HEK293T (cell line): ENCODE measurements at regions not wholly inside any gene's neighbourhood (a gene's known extent, or its start where the extent isn't known, plus 50 kb on each side); places are given as distances from the start of the nearest gene placed in this dataset.
"Not testable (repeated sequence)": the region's sequence is repeated elsewhere in the genome, so short reads cannot be mapped to it uniquely, and the experiment has no call there.

ENCODE experiments used
- CTCF ChIA-PET: fragments of 350-600 bp; formaldehyde crosslinking; extraction: SDS; loops from one replicate; lab custom pipeline; 2021; ENCODE audit warnings: antibody characterized with exemption, inconsistent platforms; lab: Yijun Ruan, JAX
- POLR2A ChIA-PET: fragments of 350-600 bp; formaldehyde crosslinking; extraction: SDS; loops from one replicate; lab custom pipeline; 2020; ENCODE audit warnings: antibody characterized with exemption, inconsistent platforms; lab: Yijun Ruan, JAX
- DNase-seq: peaks from one replicate; pipeline ENCODE4 v3.0.0; 2012; ENCODE audit warnings: mixed read lengths; ENCODE audit errors: extremely low spot score
- ARNT ChIP-seq: fragments of 450-650 bp; IDR thresholded peaks from 2 replicates; pipeline ENCODE4 v1.6.1; 2017; ENCODE audit warnings: mild to moderate bottlenecking
- BHLHE40 ChIP-seq: fragments of 450-650 bp; IDR thresholded peaks from 2 replicates; pipeline ENCODE4 v1.6.1; 2016; ENCODE audit warnings: mild to moderate bottlenecking, moderate library complexity, borderline replicate concordance
- CTBP1 ChIP-seq: fragments of 450-650 bp; IDR thresholded peaks from 2 replicates; pipeline ENCODE4 v1.6.1; 2016; ENCODE audit warnings: borderline replicate concordance
- ELF4 ChIP-seq: fragments of 450-650 bp; IDR thresholded peaks from 2 replicates; pipeline ENCODE4 v1.6.1; 2017; ENCODE audit warnings: antibody characterized with exemption
- FOXA1 ChIP-seq: fragments of 450-650 bp; IDR thresholded peaks from 2 replicates; pipeline ENCODE4 v1.6.1; 2016; ENCODE audit warnings: mild to moderate bottlenecking
- FOXK2 ChIP-seq: fragments of 450-650 bp; IDR thresholded peaks from 2 replicates; pipeline ENCODE4 v1.6.1; 2016; ENCODE audit warnings: mild to moderate bottlenecking
- FOXM1 ChIP-seq: fragments of 450-650 bp; IDR thresholded peaks from 2 replicates; pipeline ENCODE4 v1.6.1; 2017; ENCODE audit warnings: mild to moderate bottlenecking, borderline replicate concordance
- HDGF ChIP-seq: fragments of 450-650 bp; IDR thresholded peaks from 2 replicates; pipeline ENCODE4 v1.6.1; 2017; ENCODE audit warnings: antibody characterized with exemption, borderline replicate concordance
- L3MBTL2 ChIP-seq: fragments of 450-650 bp; conservative IDR thresholded peaks from 2 replicates; pipeline ENCODE4 v1.6.1; 2016; ENCODE audit warnings: mild to moderate bottlenecking
- LEF1 ChIP-seq: fragments of 450-650 bp; IDR thresholded peaks from 2 replicates; pipeline ENCODE4 v1.6.1; 2017; ENCODE audit warnings: mild to moderate bottlenecking, borderline replicate concordance
- NFRKB ChIP-seq: fragments of 450-650 bp; IDR thresholded peaks from 2 replicates; pipeline ENCODE4 v1.6.1; 2016; ENCODE audit warnings: mild to moderate bottlenecking, moderate library complexity
- PKNOX1 ChIP-seq: fragments of 450-650 bp; IDR thresholded peaks from 2 replicates; pipeline ENCODE4 v1.6.1; 2016
- SP1 ChIP-seq: fragments of 450-650 bp; IDR thresholded peaks from 2 replicates; pipeline ENCODE4 v1.6.1; 2017
- SUZ12 ChIP-seq: fragments of 450-650 bp; IDR thresholded peaks from 2 replicates; pipeline ENCODE4 v1.6.1; 2016; ENCODE audit warnings: mild to moderate bottlenecking
- TARDBP ChIP-seq: fragments of 450-650 bp; IDR thresholded peaks from 2 replicates; pipeline ENCODE4 v1.6.1; 2016
- ZNF384 ChIP-seq: fragments of 450-650 bp; IDR thresholded peaks from 2 replicates; pipeline ENCODE4 v1.6.1; 2016

- TF ChIP-seq SP1 (no peak), TARDBP (no peak), FOXK2 (no peak), FOXA1 (no peak), FOXM1 (no peak), ZNF384 (no peak), CTBP1 (no peak), NFRKB (no peak), HDGF (no peak)
- no peak for DNase-seq
- ChIA-PET POLR2A (no interaction called here), CTCF (no interaction called here)
These were observed 2390.9 kb downstream of the PCDH7 start for GRCh38 chr4:33111117-33111516.

DNA sequence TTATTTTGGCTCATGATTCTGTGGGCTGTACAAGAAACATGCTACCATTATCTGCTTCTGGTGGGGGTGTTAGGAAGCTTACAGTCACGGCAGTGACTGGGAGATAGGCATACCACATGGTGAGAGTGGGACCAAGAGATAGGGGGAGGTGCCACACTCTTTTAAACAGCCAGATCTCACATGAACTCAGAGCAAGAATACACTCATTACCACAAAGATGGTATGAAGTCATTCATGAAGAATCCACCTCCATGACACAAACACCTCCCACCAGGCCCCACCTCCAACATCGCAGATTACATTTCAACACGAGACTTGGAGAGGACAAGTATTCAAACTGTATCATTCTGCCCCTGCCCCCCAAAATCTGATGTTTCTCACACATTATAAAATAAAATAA is 2396.7 kb downstream of the PCDH7 start:
- DNase-seq: no peak
- no peak for TF ChIP-seq PKNOX1
- TF ChIP-seq ZNF384: no peak
- no peak for TF ChIP-seq FOXM1
- no peak for TF ChIP-seq TARDBP
- TF ChIP-seq FOXK2: no peak
- POLR2A ChIA-PET: no interaction called here
- CTCF ChIA-PET: no interaction called here

GRCh38 chr4:33126002-33126401 is 2405.8 kb downstream of the PCDH7 start:
- TF ChIP-seq BHLHE40: no peak
- no peak for TF ChIP-seq TARDBP
- TF ChIP-seq SP1: no peak
- no peak for TF ChIP-seq L3MBTL2
- TF ChIP-seq LEF1: no peak
- no peak for TF ChIP-seq ELF4
- no peak for TF ChIP-seq FOXA1
- TF ChIP-seq PKNOX1: no peak
- no peak for TF ChIP-seq FOXK2
- TF ChIP-seq NFRKB: no peak
- no peak for TF ChIP-seq FOXM1
- TF ChIP-seq ZNF384: no peak
- TF ChIP-seq ARNT: no peak
- TF ChIP-seq SUZ12: no peak
- no peak for TF ChIP-seq HDGF
- no peak for TF ChIP-seq CTBP1
- no peak for DNase-seq
- CTCF ChIA-PET: interaction anchor here (0.7 kb wide), 1 partner anchor 528 kb away, joined by 3 read pairs; no protein-coding TSS in a partner anchor
- POLR2A ChIA-PET: no interaction called here

DNA sequence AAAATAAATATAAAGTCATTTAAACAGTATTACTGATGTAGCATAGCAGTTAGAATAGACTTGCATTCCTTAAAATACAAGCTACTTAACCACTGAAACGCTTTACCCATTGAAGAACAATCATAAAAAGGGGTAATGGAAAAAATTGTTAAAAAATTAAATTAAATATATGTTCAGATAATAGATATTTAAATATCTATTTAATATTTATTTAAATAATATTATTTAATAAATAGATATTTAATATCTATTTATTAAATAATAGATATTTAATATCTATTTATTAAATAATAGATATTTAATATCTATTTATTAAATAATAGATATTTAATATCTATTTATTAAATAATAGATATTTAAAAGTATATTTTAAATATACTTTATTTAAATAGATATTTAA is 2410.5 kb downstream of the PCDH7 start:
- DNase-seq, CTCF ChIA-PET, POLR2A ChIA-PET: not testable (repeated sequence)

DNA sequence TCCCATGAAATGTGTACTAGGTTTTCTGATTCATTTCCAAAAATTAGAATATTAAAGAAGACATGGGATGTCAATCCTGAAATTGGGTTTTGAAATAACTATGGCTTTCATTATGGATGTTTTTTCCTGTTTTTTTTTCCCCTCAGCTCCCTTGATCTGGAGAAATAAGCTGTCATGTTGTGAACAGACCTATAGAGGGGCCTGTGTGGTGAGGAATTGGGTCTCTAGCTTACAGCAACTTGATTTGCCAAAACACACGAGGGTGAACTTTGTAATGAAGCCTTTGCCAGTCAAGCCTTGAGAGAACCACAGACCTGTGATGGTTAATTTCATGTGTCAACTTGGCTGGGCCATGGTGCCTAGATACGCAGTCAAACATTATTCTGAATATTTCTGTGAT is 2413.6 kb downstream of the PCDH7 start:
- POLR2A ChIA-PET: no interaction called here
- TF ChIP-seq FOXM1 (no peak), CTBP1 (no peak), BHLHE40 (no peak), HDGF (no peak), FOXA1 (no peak)
- CTCF ChIA-PET: no interaction called here
- DNase-seq: no peak

DNA sequence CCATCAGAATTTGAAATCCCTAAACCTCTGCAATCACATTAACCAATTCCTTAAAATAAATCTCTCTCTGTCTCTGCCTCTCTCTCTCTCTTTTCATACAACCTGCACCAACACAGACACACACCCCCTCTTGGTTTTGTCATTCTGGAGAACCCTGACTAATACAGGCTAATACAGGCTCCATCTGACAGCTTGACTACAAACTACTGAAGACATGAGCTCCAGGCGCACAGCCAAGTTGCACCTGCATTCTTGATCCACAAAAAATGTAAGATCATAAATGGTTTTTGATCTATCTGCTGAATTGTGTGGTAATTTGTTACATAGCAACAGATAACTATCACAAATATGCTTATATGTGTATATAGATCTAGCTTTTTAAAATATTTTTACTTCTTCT is 2414.2 kb downstream of the PCDH7 start:
- TF ChIP-seq NFRKB: no peak
- TF ChIP-seq TARDBP: no peak
- TF ChIP-seq PKNOX1: no peak
- TF ChIP-seq ZNF384: no peak
- TF ChIP-seq FOXM1: no peak
- TF ChIP-seq FOXK2: no peak
- TF ChIP-seq ELF4: no peak
- no peak for TF ChIP-seq BHLHE40
- TF ChIP-seq ARNT: no peak
- no peak for TF ChIP-seq LEF1
- TF ChIP-seq FOXA1: no peak
- TF ChIP-seq SP1: no peak
- TF ChIP-seq HDGF: no peak
- TF ChIP-seq SUZ12: no peak
- no peak for TF ChIP-seq L3MBTL2
- no peak for TF ChIP-seq CTBP1
- no peak for DNase-seq
- ChIA-PET CTCF (no interaction called here), POLR2A (no interaction called here)

GRCh38 chr4:33149658-33150524 is 2429.7 kb downstream of the PCDH7 start:
- CTCF ChIA-PET: no interaction called here
- POLR2A ChIA-PET: no interaction called here
- DNase-seq: no peak
- no peak for TF ChIP-seq TARDBP
- no peak for TF ChIP-seq BHLHE40
- TF ChIP-seq ARNT: no peak
- no peak for TF ChIP-seq SP1
- no peak for TF ChIP-seq FOXK2
- TF ChIP-seq HDGF: no peak
- TF ChIP-seq L3MBTL2: no peak
- TF ChIP-seq ZNF384: no peak
